OCI-LY3 (cell line): ENCODE measurements at regions not wholly inside any gene's neighbourhood (a gene's known extent, or its start where the extent isn't known, plus 50 kb on each side); places are given as distances from the start of the nearest gene placed in this dataset.

Experiments used
- H2AFZ ChIP-seq: fragments of 200-600, 300-600 bp; shearing (Covaris generic); 2 replicates; pipeline ENCODE4 v1.6.0; 2014; ENCODE audit warnings: antibody characterized with exemption, low read depth, low read length
- H3K27ac ChIP-seq: fragments of 200-600, 300-600 bp; sonication (generic); 2 replicates; pipeline ENCODE4 v1.5.1; 2014; ENCODE audit warnings: mild to moderate bottlenecking, low read length, moderate library complexity, mixed read lengths
- H3K27me3 ChIP-seq: fragments of 200-600, 300-600 bp; sonication (generic); 2 replicates; pipeline ENCODE4 v1.6.1; 2014; ENCODE audit warnings: low read depth, low read length, mixed read lengths
- H3K36me3 ChIP-seq: fragments of 200-600, 300-600 bp; sonication (generic); replicated peaks from 2 replicates; pipeline ENCODE3; 2014; ENCODE audit warnings: low read depth, low read length, mixed read lengths
- H3K4me1 ChIP-seq: fragments of 300-600, 200-600 bp; sonication (generic); 2 replicates; pipeline ENCODE4 v1.6.1; 2014; ENCODE audit warnings: low read length, mixed read lengths
- H3K4me2 ChIP-seq: fragments of 200-600, 300-600 bp; sonication (generic); 2 replicates; pipeline ENCODE4 v1.6.1; 2014; ENCODE audit warnings: low read length, mixed read lengths
- H3K4me3 ChIP-seq: fragments of 300-600, 200-600 bp; sonication (generic); 2 replicates; pipeline ENCODE4 v1.5.1; 2014; ENCODE audit warnings: antibody characterized with exemption, mild to moderate bottlenecking, low read length, moderate library complexity
- H3K79me2 ChIP-seq: fragments of 300-600, 200-600 bp; shearing (Covaris generic); 2 replicates; pipeline ENCODE4 v1.6.1; 2014; ENCODE audit warnings: mild to moderate bottlenecking, low read length, mixed read lengths
- H3K9ac ChIP-seq: fragments of 300-600, 200-600 bp; shearing (Covaris generic); 2 replicates; pipeline ENCODE4 v1.6.0; 2014; ENCODE audit warnings: mild to moderate bottlenecking, low read length, moderate library complexity
- H3K9me3 ChIP-seq: fragments of 200-600, 300-600 bp; shearing (Covaris generic); 2 replicates; pipeline ENCODE4 v1.6.1; 2014; ENCODE audit warnings: low read length, mixed read lengths; ENCODE audit not compliant: insufficient read depth
- H4K20me1 ChIP-seq: fragments of 200-600, 300-600 bp; sonication (generic); 2 replicates; pipeline ENCODE4 v1.6.1; 2016; ENCODE audit warnings: low read length, mixed read lengths; ENCODE audit not compliant: insufficient read depth
- CTCF ChIP-seq: fragments of 200-600, 300-600 bp; sonication (generic); IDR thresholded peaks from 2 replicates; pipeline ENCODE4 v1.5.1; 2014; ENCODE audit warnings: antibody characterized with exemption, low read length, low read depth
- EZH2phosphoT487 ChIP-seq: fragments of 200-600 bp; shearing (Covaris generic); IDR thresholded peaks from 2 replicates; pipeline ENCODE4 v1.6.1; 2018; ENCODE audit warnings: antibody characterized with exemption, mixed run types, low read depth

GRCh38 chr10:111344804-111345203 is 268.0 kb downstream of the ADRA2A start:
- Histone ChIP-seq H3K4me3 (no peak overlapping the region), H3K27ac (no peak overlapping the region), H3K9ac (no peak overlapping the region), H3K4me2 (no peak overlapping the region), H3K79me2 (no peaks in the 10 kb centered on the region), H2AFZ (no peak overlapping the region), H3K9me3 (no peaks in the 10 kb centered on the region), H4K20me1 (no peaks in the 10 kb centered on the region), H3K36me3 (no peaks in the 10 kb centered on the region), H3K27me3 (no peaks in the 10 kb centered on the region), H3K4me1 (no peaks in the 10 kb centered on the region)
- TF ChIP-seq CTCF (no peak), EZH2phosphoT487 (no peak)

- no peak for TF ChIP-seq CTCF
- TF ChIP-seq EZH2phosphoT487: no peak
- Histone ChIP-seq H3K4me1 (no peaks in the 10 kb centered on the region), H3K9me3 (no peaks in the 10 kb centered on the region), H3K36me3 (no peaks in the 10 kb centered on the region), H3K27me3 (no peaks in the 10 kb centered on the region), H2AFZ (no peak overlapping the region), H3K79me2 (no peaks in the 10 kb centered on the region), H3K27ac (no peak overlapping the region), H3K4me2 (no peak overlapping the region), H4K20me1 (no peaks in the 10 kb centered on the region), H3K4me3 (no peak overlapping the region), H3K9ac (no peak overlapping the region)
Observed at GRCh38 chr10:111347386-111348013, 270.7 kb downstream of the ADRA2A start.

- TF ChIP-seq EZH2phosphoT487: no peak
- TF ChIP-seq CTCF: no peak
- Histone ChIP-seq H3K9ac (no peak overlapping the region), H3K9me3 (no peaks in the 10 kb centered on the region), H3K27ac (no peak overlapping the region), H4K20me1 (no peaks in the 10 kb centered on the region), H2AFZ (no peak overlapping the region), H3K4me1 (no peaks in the 10 kb centered on the region), H3K36me3 (no peaks in the 10 kb centered on the region), H3K4me2 (no peak overlapping the region), H3K4me3 (no peak overlapping the region), H3K27me3 (no peaks in the 10 kb centered on the region), H3K79me2 (no peaks in the 10 kb centered on the region)
Observed at GRCh38 chr10:111348076-111348475, 271.2 kb downstream of the ADRA2A start.

GRCh38 chr10:111354859-111355258 is 278.0 kb downstream of the ADRA2A start:
- Histone ChIP-seq H3K9ac (no peak overlapping the region), H2AFZ (no peak overlapping the region), H3K79me2 (no peaks in the 10 kb centered on the region), H3K9me3 (no peaks in the 10 kb centered on the region), H3K4me2 (no peak overlapping the region), H4K20me1 (no peaks in the 10 kb centered on the region), H3K4me3 (no peak overlapping the region), H3K27ac (no peak overlapping the region), H3K4me1 (no peaks in the 10 kb centered on the region), H3K36me3 (no peaks in the 10 kb centered on the region), H3K27me3 (no peaks in the 10 kb centered on the region)
- TF ChIP-seq CTCF (no peak), EZH2phosphoT487 (no peak)
